GM12891 (cell line): ENCODE measurements at regions not wholly inside any gene's neighbourhood (a gene's known extent, or its start where the extent isn't known, plus 50 kb on each side); places are given as distances from the start of the nearest gene placed in this dataset.

Experiments used
- PAX5 ChIP-seq: IDR thresholded peaks from 2 replicates; pipeline ENCODE4 v1.6.1; 2011; ENCODE audit warnings: low read length, moderate library complexity, mild to moderate bottlenecking; ENCODE audit not compliant: insufficient read depth, severe bottlenecking
- POLR2A ChIP-seq: IDR thresholded peaks from 2 replicates; pipeline ENCODE4 v1.6.1; 2011; ENCODE audit warnings: low read depth, low read length, control low read depth
- POLR2AphosphoS5 ChIP-seq: IDR thresholded peaks from 2 replicates; pipeline ENCODE4 v1.6.1; 2011; ENCODE audit warnings: low read depth, low read length, control low read depth
- POU2F2 ChIP-seq: IDR thresholded peaks from 2 replicates; pipeline ENCODE4 v1.6.1; 2011; ENCODE audit warnings: low read depth, mild to moderate bottlenecking, control low read depth, low read length, moderate library complexity
- SPI1 ChIP-seq: IDR thresholded peaks from 2 replicates; pipeline ENCODE4 v1.6.1; 2011; ENCODE audit warnings: low read depth, low read length, control low read depth
- TAF1 ChIP-seq: IDR thresholded peaks from 2 replicates; pipeline ENCODE4 v1.6.1; 2011; ENCODE audit warnings: low read depth, low read length, control low read depth

GRCh38 chr2:147688242-147688641 lies 156.6 kb upstream of the ACVR2A start:
- TF ChIP-seq TAF1 (no peak), POLR2A (no peak), POLR2AphosphoS5 (no peak), PAX5 (no peak), POU2F2 (no peak), SPI1 (no peak)
